Progenitor cell of endocrine pancreas (in vitro differentiated cells): ENCODE measurements at regions not wholly inside any gene's neighbourhood (a gene's known extent, or its start where the extent isn't known, plus 50 kb on each side); places are given as distances from the start of the nearest gene placed in this dataset.

Source experiments
- DNase-seq: peaks from one replicate; pipeline ENCODE4 v3.0.0; 2021; ENCODE audit warnings: low spot score; ENCODE audit not compliant: unreplicated experiment
- H3K27ac Mint-ChIP-seq: 2 replicates; pipeline ENCODE4 v1.8.0; 2021; ENCODE audit warnings: mild to moderate bottlenecking, moderate library complexity, mixed read lengths
- H3K27me3 Mint-ChIP-seq: 2 replicates; pipeline ENCODE4 v1.8.0; 2021; ENCODE audit warnings: mixed read lengths
- H3K36me3 Mint-ChIP-seq: 2 replicates; pipeline ENCODE4 v1.8.0; 2022; ENCODE audit warnings: mixed read lengths; ENCODE audit not compliant: insufficient read depth
- H3K4me1 Mint-ChIP-seq: 2 replicates; pipeline ENCODE4 v1.8.0; 2021; ENCODE audit warnings: low read depth, mixed read lengths
- H3K4me3 Mint-ChIP-seq: 2 replicates; pipeline ENCODE4 v1.8.0; 2021; ENCODE audit warnings: low read depth, mild to moderate bottlenecking, moderate library complexity, mixed read lengths
- H3K9me3 Mint-ChIP-seq: 2 replicates; pipeline ENCODE4 v1.8.0; 2021; ENCODE audit warnings: low read depth, mixed read lengths
- TF ChIP-seq, protein P1 (sequence below): fragments of 200-600 bp; sonication (generic); IDR thresholded peaks from one replicate; pipeline ENCODE4 v1.5.0; 2021; ENCODE audit warnings: antibody characterized with exemption, mild to moderate bottlenecking; ENCODE audit not compliant: unreplicated experiment

DNA sequence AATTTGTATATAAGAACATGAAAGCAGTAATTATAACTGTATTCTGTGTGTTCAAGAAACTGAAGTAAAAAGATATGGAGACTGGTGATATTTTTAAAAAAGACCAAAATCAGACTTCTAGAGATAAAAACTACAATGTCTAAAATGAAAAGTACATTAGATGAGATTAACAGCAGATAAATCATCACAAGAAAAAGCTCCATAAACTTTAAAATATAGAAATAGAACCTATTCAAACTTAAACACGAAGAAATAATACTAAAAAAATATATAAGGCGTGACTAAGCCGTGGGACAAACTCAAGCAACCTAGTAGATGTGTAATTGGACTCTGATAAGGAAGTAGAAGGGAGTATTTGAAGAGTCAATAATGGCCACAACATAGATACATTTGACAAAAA lies 189.1 kb upstream of the ZMIZ1 start:
- no peak for DNase-seq
- peaks cover 10% of the 10 kb centered on the region for H3K9me3 Mint-ChIP-seq
- no peak overlapping the region for H3K27ac Mint-ChIP-seq
- no peaks in the 10 kb centered on the region for H3K4me1 Mint-ChIP-seq
- H3K36me3 Mint-ChIP-seq: no peaks in the 10 kb centered on the region
- TF ChIP-seq, protein P1, sequence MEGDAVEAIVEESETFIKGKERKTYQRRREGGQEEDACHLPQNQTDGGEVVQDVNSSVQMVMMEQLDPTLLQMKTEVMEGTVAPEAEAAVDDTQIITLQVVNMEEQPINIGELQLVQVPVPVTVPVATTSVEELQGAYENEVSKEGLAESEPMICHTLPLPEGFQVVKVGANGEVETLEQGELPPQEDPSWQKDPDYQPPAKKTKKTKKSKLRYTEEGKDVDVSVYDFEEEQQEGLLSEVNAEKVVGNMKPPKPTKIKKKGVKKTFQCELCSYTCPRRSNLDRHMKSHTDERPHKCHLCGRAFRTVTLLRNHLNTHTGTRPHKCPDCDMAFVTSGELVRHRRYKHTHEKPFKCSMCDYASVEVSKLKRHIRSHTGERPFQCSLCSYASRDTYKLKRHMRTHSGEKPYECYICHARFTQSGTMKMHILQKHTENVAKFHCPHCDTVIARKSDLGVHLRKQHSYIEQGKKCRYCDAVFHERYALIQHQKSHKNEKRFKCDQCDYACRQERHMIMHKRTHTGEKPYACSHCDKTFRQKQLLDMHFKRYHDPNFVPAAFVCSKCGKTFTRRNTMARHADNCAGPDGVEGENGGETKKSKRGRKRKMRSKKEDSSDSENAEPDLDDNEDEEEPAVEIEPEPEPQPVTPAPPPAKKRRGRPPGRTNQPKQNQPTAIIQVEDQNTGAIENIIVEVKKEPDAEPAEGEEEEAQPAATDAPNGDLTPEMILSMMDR: no peak
- H3K27me3 Mint-ChIP-seq: peaks cover 15% of the 10 kb centered on the region
- H3K4me3 Mint-ChIP-seq: no peak overlapping the region

DNA sequence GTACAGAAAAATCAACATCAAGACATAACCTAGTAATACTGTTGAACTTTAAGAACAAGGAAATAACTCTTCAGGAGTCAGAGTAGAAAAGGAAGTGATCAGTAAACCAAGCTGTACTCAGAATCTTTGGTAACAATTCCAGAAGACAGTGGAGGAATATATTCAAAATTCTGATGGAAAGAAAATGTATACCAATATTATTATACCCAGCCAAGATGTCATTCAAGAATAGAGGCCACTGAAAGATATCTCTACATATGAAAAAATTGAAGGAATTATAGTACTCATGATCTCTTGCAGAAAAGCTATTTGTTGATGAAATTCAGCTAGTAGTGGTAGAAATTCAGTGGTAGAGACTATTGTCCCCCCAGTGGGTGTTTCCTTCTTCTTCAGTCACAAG lies 182.6 kb upstream of the ZMIZ1 start:
- Mint-ChIP-seq H3K27me3 (peaks cover 7% of the 10 kb centered on the region), H3K4me1 (no peaks in the 10 kb centered on the region), H3K27ac (no peak overlapping the region), H3K4me3 (no peak overlapping the region), H3K9me3 (peaks cover 19% of the 10 kb centered on the region), H3K36me3 (no peaks in the 10 kb centered on the region)
- TF ChIP-seq, protein P1: no peak
- DNase-seq: no peak

DNA sequence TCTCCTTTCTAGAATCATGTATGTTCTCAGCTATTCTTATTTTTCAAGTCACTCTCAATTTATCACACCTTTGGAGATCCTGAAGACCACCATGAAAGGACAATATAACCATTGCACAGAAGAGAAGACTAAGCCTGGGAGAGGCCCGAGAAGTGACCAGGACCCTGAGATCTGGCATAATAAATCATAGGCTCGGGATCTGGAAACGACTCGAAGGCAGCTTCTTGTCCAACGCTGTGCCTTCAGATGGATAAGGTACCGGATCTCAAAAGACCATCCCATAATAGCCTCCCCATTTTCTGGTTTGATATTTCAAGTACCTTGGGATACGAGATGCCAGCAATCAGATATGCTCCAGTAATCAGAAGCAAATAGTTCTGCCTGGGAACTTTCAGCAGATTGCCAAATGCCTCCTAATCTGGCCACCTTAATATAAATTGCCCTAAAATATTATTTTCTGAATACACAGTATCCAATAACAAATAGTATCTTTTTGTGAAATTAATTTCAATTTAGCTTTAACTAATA lies 179.2 kb upstream of the ZMIZ1 start:
- Mint-ChIP-seq H3K27me3 (peaks cover 21% of the 10 kb centered on the region), H3K4me1 (peaks cover 2% of the 10 kb centered on the region), H3K36me3 (no peaks in the 10 kb centered on the region), H3K9me3 (peaks cover 14% of the 10 kb centered on the region), H3K4me3 (no peak overlapping the region), H3K27ac (no peak overlapping the region)
- TF ChIP-seq, protein P1: no peak
- no peak for DNase-seq

DNA sequence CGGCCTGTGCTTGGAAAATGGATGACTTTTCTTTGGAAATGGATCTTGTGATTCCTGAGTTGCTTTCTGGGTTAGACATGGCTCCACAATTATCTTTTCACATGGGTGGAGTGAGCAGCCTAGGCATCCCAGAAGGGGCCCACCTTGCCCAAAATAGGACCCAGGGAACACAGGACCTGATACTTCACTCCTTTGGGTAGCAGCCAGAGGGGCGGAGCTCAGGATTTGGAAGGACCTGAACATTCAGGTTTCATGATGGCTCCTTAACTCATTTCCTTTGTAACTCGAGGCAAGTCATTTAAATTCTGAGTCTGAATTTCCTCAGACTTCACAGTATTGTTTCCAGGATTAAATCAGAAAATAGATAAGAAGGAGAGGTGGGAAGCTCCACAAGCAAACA lies 178.3 kb upstream of the ZMIZ1 start:
- H3K4me1 Mint-ChIP-seq: peaks cover 4% of the 10 kb centered on the region
- H3K27me3 Mint-ChIP-seq: peaks cover 24% of the 10 kb centered on the region
- H3K27ac Mint-ChIP-seq: no peak overlapping the region
- peak; percentile 0 for DNase-seq
- H3K4me3 Mint-ChIP-seq: no peak overlapping the region
- TF ChIP-seq, protein P1: no peak
- peaks cover 10% of the 10 kb centered on the region for H3K9me3 Mint-ChIP-seq
- no peaks in the 10 kb centered on the region for H3K36me3 Mint-ChIP-seq

DNA sequence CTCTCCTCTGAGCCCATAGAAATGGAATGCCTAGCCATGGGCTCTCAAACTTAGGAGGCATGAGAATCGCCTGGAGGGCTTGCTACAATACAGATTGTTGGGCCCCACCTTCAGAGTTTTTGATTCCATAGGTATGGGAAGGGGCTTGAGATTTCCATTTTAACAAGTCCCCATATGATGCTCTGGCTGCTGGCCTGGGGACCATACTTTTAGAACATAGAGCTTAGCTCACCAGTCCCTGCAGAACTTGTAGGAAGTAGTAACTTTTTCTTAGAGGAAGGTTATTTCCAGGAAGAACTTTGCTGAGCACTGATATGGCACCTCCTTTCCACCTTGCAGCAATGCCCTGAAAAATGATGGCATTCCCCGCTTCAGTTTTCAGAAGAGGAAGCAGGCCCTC lies 177.0 kb upstream of the ZMIZ1 start:
- Mint-ChIP-seq H3K9me3 (no peaks in the 10 kb centered on the region), H3K27me3 (peaks cover 29% of the 10 kb centered on the region), H3K4me3 (no peak overlapping the region), H3K4me1 (peaks cover 4% of the 10 kb centered on the region), H3K27ac (no peak overlapping the region), H3K36me3 (no peaks in the 10 kb centered on the region)
- DNase-seq: no peak
- TF ChIP-seq, protein P1: no peak
